HG03159 (cell line): ENCODE measurements at regions not wholly inside any gene's neighbourhood (a gene's known extent, or its start where the extent isn't known, plus 50 kb on each side); places are given as distances from the start of the nearest gene placed in this dataset.

Source experiments
- ATAC-seq: cut with Tn5 transposase; IDR thresholded peaks from one replicate; pipeline ENCODE4 v1.9.1; 2021; ENCODE audit warnings: mild to moderate bottlenecking, moderate library complexity; ENCODE audit not compliant: unreplicated experiment

GRCh38 chr3:18886331-18886730 lies 262.0 kb upstream of the KCNH8 start:
- ATAC-seq: no peak

GRCh38 chr3:18885612-18886011 lies 262.7 kb upstream of the KCNH8 start:
- ATAC-seq: no peak

- no peak for ATAC-seq
Measured at GRCh38 chr3:18883571-18883970, 264.7 kb upstream of the KCNH8 start.

GRCh38 chr3:18880691-18881090 lies 267.6 kb upstream of the KCNH8 start:
- no peak for ATAC-seq

GRCh38 chr3:18872466-18872865 lies 275.8 kb upstream of the KCNH8 start:
- peak; percentile 66 for ATAC-seq

GRCh38 chr3:18870642-18871041 lies 277.7 kb upstream of the KCNH8 start:
- ATAC-seq: no peak

GRCh38 chr3:18870074-18870640 lies 278.2 kb upstream of the KCNH8 start:
- ATAC-seq: no peak

- no peak for ATAC-seq
Measured at GRCh38 chr3:18868911-18869689, 279.2 kb upstream of the KCNH8 start.

- no peak for ATAC-seq
Measured at GRCh38 chr3:18866899-18867298, 281.4 kb upstream of the KCNH8 start.

- ATAC-seq: no peak
Measured at GRCh38 chr3:18864933-18865731, 283.2 kb upstream of the KCNH8 start.

GRCh38 chr3:18862077-18862476 lies 286.2 kb upstream of the KCNH8 start:
- no peak for ATAC-seq

- ATAC-seq: no peak
Measured at GRCh38 chr3:18861137-18861536, 287.2 kb upstream of the KCNH8 start.

GRCh38 chr3:18853269-18853668 lies 295.0 kb upstream of the KCNH8 start:
- no peak for ATAC-seq

GRCh38 chr3:18847583-18848197 lies 300.6 kb upstream of the KCNH8 start:
- peak; percentile 90 for ATAC-seq

- ATAC-seq: no peak
Measured at GRCh38 chr3:18843983-18844382, 304.3 kb upstream of the KCNH8 start.

GRCh38 chr3:18843188-18843587 lies 305.1 kb upstream of the KCNH8 start:
- ATAC-seq: no peak

- ATAC-seq: no peak
Measured at GRCh38 chr3:18841422-18842343, 306.6 kb upstream of the KCNH8 start.

- ATAC-seq: no peak
Measured at GRCh38 chr3:18840535-18841137, 307.7 kb upstream of the KCNH8 start.

GRCh38 chr3:18838758-18839157 lies 309.6 kb upstream of the KCNH8 start:
- no peak for ATAC-seq
